Esophagus muscularis mucosa (tissue), 3 donors: ENCODE measurements at regions not wholly inside any gene's neighbourhood (a gene's known extent, or its start where the extent isn't known, plus 50 kb on each side); places are given as distances from the start of the nearest gene placed in this dataset.

Experiments used
- CTCF ChIP-seq, 3 experiments: fragments of 200-600 bp in 2 of 3; fragments of 450-650 bp in 1 of 3; sonication (generic) in 2 of 3; IDR thresholded peaks; one replicate each; pipeline ENCODE4 v1.5.1; 2017 to 2019; ENCODE audit warnings: antibody characterized with exemption in 3 of 3, mild to moderate bottlenecking in 2 of 3, moderate library complexity in 1 of 3
- EP300 ChIP-seq: sonication (generic); formaldehyde crosslinking; IDR thresholded peaks from one replicate; pipeline ENCODE4 v1.6.1; 2017; ENCODE audit warnings: antibody characterized with exemption

- TF ChIP-seq CTCF (IDR thresholded peaks at IDR 0.05) (no peak), EP300 (no peak)
Observed at GRCh38 chr10:3354174-3354900, 181.8 kb upstream of the PITRM1 start.
